GM18870 (cell line): ENCODE measurements at regions not wholly inside any gene's neighbourhood (a gene's known extent, or its start where the extent isn't known, plus 50 kb on each side); places are given as distances from the start of the nearest gene placed in this dataset.

Experiments
- ATAC-seq: cut with Tn5 transposase; IDR thresholded peaks from one replicate; pipeline ENCODE4 v1.9.1; 2021; ENCODE audit warnings: moderate library complexity; ENCODE audit not compliant: unreplicated experiment

DNA sequence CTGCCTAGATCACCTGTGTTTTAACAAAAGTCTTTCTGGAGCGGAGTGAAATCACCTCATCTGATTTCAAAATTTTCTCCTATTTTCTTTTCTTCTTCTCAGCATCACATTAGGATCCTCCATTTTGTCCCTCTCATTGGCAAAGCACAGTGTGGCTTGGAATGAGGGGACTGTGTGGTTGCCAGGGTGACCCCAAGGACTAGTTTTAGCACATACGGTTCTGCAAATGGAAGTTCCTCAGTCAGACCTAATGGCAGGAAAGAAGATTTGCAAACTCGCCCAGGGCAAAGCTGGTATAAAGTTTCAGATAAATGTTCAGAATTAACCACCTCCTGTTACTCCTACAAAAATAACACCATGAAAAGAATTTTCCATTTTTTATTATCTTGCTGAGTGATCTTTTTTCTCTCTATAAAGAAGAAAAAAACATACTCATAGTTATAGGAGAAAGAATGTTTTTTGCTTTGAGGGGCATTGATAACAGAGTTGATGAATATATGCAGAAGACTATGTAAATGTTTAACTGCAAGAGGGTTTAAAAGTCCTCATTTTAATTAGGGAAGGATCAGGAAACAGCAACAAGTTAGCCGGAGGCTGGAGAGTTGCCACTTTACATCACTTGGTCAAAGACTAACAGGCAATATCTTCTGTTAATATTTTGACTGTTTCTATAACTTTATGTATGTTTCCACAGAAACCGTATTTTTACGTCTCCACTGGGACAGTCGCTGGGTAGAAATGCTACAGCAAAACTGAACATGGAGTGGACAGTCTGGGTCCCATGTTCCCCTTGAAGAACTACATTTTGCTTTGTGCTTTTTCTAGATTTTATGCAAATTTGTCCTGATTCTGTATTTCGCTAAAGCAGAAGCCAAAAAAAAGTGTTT lies 257.8 kb downstream of the NR2F1-AS1 start:
- no peak for ATAC-seq

GRCh38 chr5:93320920-93321445 lies 260.0 kb downstream of the NR2F1-AS1 start:
- no peak for ATAC-seq

- no peak for ATAC-seq
Measured at GRCh38 chr5:93313672-93314071, 267.3 kb downstream of the NR2F1-AS1 start.

- ATAC-seq: no peak
Measured at GRCh38 chr5:93311881-93312280, 269.1 kb downstream of the NR2F1-AS1 start.

DNA sequence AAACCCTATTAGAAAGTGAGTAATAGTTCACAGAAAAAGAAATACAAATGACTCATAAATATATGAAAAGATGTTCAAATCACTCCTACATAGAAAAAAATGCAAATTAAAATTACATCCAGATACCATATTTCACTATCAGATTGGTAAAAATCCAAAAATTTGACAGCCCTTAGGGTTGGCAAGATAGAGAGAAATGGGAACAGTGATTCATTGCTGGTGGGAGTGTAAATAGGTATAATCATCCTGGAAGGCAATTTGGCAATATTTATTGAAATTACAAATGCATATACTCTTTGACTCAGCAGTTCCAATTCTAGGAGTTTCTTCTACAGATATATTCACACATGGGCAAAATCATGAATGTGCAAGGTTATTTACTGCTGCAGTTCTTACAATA lies 273.5 kb downstream of the NR2F1-AS1 start:
- no peak for ATAC-seq

- no peak for ATAC-seq
Measured at GRCh38 chr5:93305984-93306383, 275.0 kb downstream of the NR2F1-AS1 start.

GRCh38 chr5:93304456-93305250 lies 276.4 kb downstream of the NR2F1-AS1 start:
- ATAC-seq: no peak

- ATAC-seq: no peak
Measured at GRCh38 chr5:93303291-93303691, 277.7 kb downstream of the NR2F1-AS1 start.

GRCh38 chr5:93302711-93303110 lies 278.3 kb downstream of the NR2F1-AS1 start:
- no peak for ATAC-seq

DNA sequence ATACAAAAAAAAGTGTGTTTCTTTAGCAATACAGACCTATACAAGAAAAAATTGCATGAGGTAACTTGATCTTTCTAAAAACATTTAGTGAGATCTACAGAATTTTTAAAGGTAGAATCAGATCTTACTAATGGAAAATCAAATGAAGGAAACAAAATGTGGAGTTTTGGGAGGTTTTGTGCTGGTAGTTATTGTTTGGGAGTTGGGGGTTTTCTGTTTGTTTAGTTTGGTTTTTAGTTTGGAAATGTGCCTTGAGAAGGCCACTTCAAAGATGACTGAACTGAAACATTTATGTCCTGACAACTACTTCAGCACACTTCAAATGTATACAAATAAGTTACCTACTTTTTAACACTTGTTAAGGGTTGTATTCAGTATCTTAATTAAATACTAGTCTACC lies 280.1 kb downstream of the NR2F1-AS1 start:
- ATAC-seq: no peak

DNA sequence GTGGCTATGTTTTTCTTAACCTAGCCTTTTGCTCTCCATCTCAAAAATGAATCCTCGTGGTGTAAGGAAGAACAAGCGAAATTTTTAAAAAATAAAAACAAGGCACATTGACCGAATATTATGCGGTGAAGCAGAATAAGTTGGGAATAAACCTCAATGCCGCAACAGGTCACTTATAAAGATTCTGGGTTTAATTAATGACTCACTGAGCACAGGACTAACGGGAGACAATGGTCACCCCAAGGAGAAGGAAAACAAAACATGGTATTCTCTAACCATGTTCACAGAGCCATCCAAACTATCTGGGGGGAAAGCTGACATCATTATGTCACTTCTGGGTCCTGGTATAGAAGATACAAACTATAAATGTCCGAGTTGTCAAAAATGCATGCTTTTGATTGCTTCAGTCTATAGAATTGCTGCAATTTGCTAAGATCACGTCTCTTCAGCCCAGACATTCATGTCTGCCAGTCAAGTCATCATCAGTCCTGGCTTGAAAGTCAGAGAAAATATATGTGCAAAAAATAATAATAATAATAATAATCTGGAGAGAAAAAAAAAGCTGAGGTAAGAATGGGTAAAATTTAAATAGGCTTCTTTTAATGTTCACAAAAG lies 280.6 kb downstream of the NR2F1-AS1 start:
- ATAC-seq: no peak

DNA sequence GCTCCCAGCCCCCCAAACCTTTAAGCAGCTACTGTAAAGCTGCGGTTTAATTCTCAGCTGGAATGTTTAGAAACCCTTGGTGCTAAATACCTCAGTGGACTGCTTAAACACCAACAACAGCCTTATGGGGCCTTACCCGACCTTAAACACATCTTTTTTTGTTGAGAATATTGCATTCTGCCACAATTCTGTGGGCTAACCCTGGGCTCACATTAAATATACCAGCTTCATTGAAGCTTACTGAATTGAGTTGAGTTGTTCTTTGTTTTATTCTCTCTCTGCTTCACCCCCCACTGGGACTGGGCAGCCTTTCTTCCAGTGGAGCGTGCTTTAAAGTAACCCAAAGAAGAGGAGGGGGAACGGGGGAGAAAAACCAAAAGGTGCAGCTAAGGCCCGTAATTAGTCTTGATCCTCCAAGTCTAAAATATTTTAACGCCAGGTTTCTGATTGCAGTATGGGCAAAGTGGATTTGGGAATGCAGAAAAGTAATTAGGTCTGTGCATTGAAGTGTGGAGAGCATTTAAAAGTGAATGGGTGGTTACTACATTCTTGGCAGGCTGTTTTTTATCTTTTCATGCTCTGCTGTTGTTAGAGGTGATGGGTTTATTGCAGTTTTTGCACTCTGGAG lies 281.2 kb downstream of the NR2F1-AS1 start:
- no peak for ATAC-seq

- no peak for ATAC-seq
Measured at GRCh38 chr5:93297116-93297515, 283.9 kb downstream of the NR2F1-AS1 start.

DNA sequence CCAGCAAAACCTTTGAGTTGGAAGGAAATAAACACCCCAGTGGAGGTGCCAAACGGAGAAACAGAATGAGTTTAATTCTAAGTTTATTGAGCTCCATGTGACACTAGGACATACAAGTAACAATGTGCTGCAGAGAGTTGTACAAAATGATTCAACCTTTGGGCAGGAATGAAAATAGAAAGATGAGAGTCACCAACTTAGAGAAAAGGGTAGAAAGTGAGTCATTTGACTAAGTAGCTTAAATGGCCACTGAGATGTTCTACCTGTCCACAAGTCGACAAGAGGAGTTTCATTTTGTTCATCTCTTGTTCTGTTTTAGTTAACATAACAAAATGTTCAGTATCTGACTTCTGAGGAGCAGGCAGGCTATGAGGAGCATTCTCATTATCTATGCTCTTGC lies 284.7 kb downstream of the NR2F1-AS1 start:
- no peak for ATAC-seq

DNA sequence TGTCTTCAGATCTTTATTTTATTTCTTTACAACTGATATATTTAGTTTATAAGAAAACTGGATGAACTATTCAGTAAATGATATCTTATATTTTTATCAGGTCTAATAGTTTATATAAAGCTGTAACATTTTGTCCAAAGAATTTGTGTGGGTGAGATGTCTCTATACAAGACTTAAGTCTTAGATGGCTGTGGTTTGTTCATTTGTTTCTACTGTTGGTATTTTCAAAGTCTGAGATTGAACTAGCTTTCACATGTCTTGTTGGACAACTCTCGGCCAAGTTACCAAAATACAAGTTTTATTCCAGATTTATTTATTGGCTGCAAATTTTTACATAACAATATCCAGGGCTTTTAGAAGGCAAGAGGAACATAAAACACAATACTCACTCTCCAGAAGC lies 286.0 kb downstream of the NR2F1-AS1 start:
- no peak for ATAC-seq

DNA sequence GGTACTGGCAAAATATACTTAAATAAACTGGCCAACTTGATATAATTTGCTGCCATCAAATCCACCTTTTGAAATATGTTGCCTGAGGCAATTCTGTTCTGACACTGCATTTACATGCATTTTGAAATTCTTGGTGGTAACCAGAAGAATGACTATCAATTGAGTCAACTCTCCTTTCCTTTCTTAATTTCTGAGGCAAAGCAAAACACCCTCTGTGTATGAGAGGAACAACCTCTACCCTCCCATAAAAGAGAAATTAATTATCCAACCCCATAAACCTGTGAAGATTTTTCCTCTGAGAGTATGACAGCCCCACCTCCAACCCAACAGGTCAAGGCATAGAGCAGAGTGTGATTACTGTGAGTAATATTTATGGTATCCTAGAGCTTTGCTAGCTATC lies 286.8 kb downstream of the NR2F1-AS1 start:
- no peak for ATAC-seq

DNA sequence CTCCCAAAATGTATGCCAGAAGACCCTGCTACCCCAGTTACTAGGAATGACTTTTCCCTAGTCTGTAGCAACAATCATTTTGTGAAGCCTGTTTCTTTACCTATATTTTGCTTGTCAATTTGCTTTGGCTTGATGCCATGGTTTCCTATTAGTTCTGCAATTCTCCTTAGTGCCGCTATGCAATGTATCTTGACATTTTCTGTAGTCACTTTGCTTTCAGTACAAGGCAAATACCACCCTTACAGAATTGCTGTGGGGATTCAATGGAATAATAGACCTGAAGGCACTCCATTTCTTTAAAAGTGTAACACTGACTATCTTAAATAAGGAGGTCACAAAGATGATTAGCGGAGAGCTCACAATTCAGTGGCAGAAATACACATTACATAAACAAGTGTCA lies 291.1 kb downstream of the NR2F1-AS1 start:
- no peak for ATAC-seq

GRCh38 chr5:93285461-93285860 lies 295.6 kb downstream of the NR2F1-AS1 start:
- no peak for ATAC-seq

- ATAC-seq: no peak
Measured at GRCh38 chr5:93281980-93282772, 298.8 kb downstream of the NR2F1-AS1 start.

DNA sequence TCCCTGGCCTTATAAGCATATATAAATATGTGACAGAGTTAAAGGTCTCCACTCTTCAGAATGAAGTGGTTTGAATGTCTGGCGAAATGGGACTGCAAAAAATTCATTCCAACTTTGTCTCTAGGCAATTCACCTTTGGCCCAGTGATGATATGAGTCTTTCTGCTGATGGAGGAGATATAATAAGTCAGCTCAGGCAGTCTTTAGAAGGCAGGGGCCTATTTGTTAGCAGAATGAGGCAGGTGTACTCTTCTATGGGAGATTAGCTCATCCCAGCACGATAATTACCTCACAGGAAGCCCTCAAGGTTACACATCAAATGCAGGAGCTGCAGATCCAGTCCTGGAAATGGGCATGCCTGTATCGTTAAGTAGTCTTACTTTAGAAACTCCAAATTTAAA lies 300.5 kb downstream of the NR2F1-AS1 start:
- no peak for ATAC-seq
